ENCODE measurements at regions not wholly inside any gene's neighbourhood (a gene's known extent, or its start where the extent isn't known, plus 50 kb on each side); places are given as distances from the start of the nearest gene placed in this dataset.

- no peaks in the 10 kb centered on the region for H3K9me3 ChIP-seq (replicated peaks in 1 of 2; ENCODE audit: control insufficient read depth in 2 of 2, insufficient read depth in 1 of 2, low read depth in 1 of 2, low read length in 2 of 2)
- no peak overlapping the region for H3K14ac ChIP-seq (ENCODE audit: low read length)
- no peak overlapping the region for H2BK5ac ChIP-seq (ENCODE audit: low read length)
- H2BK15ac ChIP-seq (ENCODE audit: low read length): no peak overlapping the region
- H2BK120ac ChIP-seq (ENCODE audit: low read depth, low read length): no peak overlapping the region
- no peak overlapping the region for H3K4me2 ChIP-seq (ENCODE audit: insufficient read depth, low read length, poor library complexity, severe bottlenecking)
- H3K27me3 ChIP-seq (ENCODE audit: control insufficient read depth in 3 of 3, insufficient read depth in 3 of 3, low read depth in 1 of 3, low read length in 3 of 3): peaks cover 0 to 27% (median 0%) of the 10 kb centered on the region in 3 experiments
- H3K27ac ChIP-seq (replicated peaks; ENCODE audit: low read length): no peak overlapping the region
- H3K36me3 ChIP-seq (replicated peaks in 1 of 2; ENCODE audit: control insufficient read depth in 2 of 2, insufficient read depth in 2 of 2, low read length in 2 of 2): no peaks in the 10 kb centered on the region
- WGBS, 2 donors (ENCODE audit: extremely low coverage in 2 of 2, insufficient read length in 2 of 2, insufficient replicate concordance in 1 of 2): no CpG with 5 or more reads among the region's 4 CpGs
- DNase-seq (ENCODE audit: low spot score): no peak
- no peak overlapping the region for H3K23ac ChIP-seq (ENCODE audit: low read depth, low read length, poor library complexity)
- no peak overlapping the region for H3K9ac ChIP-seq (ENCODE audit: low read depth, low read length, poor library complexity)
- H4K8ac ChIP-seq (ENCODE audit: low read depth, low read length): no peak overlapping the region
- H2BK12ac ChIP-seq (ENCODE audit: low read length): no peak overlapping the region
- no peaks in the 10 kb centered on the region for H3K79me1 ChIP-seq (ENCODE audit: low read depth, low read length)
- H3K4me3 ChIP-seq (ENCODE audit: low read length in 2 of 2): no peak overlapping the region
- H2AK5ac ChIP-seq (ENCODE audit: low read depth, low read length): no peak overlapping the region
- H3K4me1 ChIP-seq (ENCODE audit: control insufficient read depth in 2 of 2, insufficient read depth in 1 of 2, low read depth in 1 of 2, low read length in 2 of 2): peaks cover 8 to 10% of the 10 kb centered on the region in 2 donors
- no peak overlapping the region for H4K91ac ChIP-seq (ENCODE audit: low read depth, low read length, poor library complexity)
- no peak overlapping the region for H2AFZ ChIP-seq (ENCODE audit: low read length)
- H3K4ac ChIP-seq (ENCODE audit: low read length): no peak overlapping the region
- H3K18ac ChIP-seq (ENCODE audit: low read length): no peak overlapping the region
Observed at GRCh38 chr5:173736374-173736773, 119.9 kb upstream of the BOD1 start.

DNA sequence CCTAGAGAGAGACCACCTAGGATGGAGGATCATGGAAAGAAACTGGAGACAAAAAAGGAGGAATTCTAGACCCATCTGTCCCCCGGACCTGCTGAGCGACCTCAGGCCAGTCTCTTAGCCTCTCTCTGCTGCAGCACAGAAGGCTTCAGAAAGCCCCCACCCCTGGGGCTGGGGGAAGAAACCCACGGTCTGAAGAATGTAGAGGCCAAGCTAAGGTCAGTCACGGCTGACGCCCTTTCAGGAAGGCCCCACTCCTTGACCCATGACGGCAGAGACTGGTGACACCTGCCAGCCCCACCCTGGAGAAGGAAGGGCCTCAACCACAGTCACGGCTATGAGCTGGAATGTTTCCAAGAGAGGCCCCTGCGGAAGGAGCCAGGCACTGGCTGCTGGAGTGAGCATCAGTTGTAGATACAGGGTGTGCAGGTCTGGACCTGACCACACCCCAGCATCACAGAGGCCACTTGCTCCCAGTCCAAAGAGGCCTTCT, 120.5 kb upstream of the BOD1 start:
- Histone ChIP-seq H2AFZ (ENCODE audit: low read length) (no peak overlapping the region), H3K4me3 (ENCODE audit: low read length in 2 of 2) (no peak overlapping the region), H3K27me3 (ENCODE audit: control insufficient read depth in 3 of 3, insufficient read depth in 3 of 3, low read depth in 1 of 3, low read length in 3 of 3) (peaks cover 0 to 27% (median 0%) of the 10 kb centered on the region in 3 experiments), H3K14ac (ENCODE audit: low read length) (no peak overlapping the region), H2BK12ac (ENCODE audit: low read length) (no peak overlapping the region), H3K9me3 (replicated peaks in 1 of 2; ENCODE audit: control insufficient read depth in 2 of 2, insufficient read depth in 1 of 2, low read depth in 1 of 2, low read length in 2 of 2) (no peaks in the 10 kb centered on the region), H3K4me2 (ENCODE audit: insufficient read depth, low read length, poor library complexity, severe bottlenecking) (no peak overlapping the region), H2BK120ac (ENCODE audit: low read depth, low read length) (no peak overlapping the region), H3K18ac (ENCODE audit: low read length) (no peak overlapping the region), H3K27ac (replicated peaks; ENCODE audit: low read length) (no peak overlapping the region), H3K4me1 (ENCODE audit: control insufficient read depth in 2 of 2, insufficient read depth in 1 of 2, low read depth in 1 of 2, low read length in 2 of 2) (peaks cover 8 to 10% of the 10 kb centered on the region in 2 donors), H4K91ac (ENCODE audit: low read depth, low read length, poor library complexity) (no peak overlapping the region), H3K23ac (ENCODE audit: low read depth, low read length, poor library complexity) (no peak overlapping the region), H2BK5ac (ENCODE audit: low read length) (no peak overlapping the region), H4K8ac (ENCODE audit: low read depth, low read length) (no peak overlapping the region), H3K4ac (ENCODE audit: low read length) (no peak overlapping the region), H3K79me1 (ENCODE audit: low read depth, low read length) (no peaks in the 10 kb centered on the region), H3K36me3 (replicated peaks in 1 of 2; ENCODE audit: control insufficient read depth in 2 of 2, insufficient read depth in 2 of 2, low read length in 2 of 2) (no peaks in the 10 kb centered on the region), H2BK15ac (ENCODE audit: low read length) (no peak overlapping the region), H3K9ac (ENCODE audit: low read depth, low read length, poor library complexity) (no peak overlapping the region), H2AK5ac (ENCODE audit: low read depth, low read length) (no peak overlapping the region)
- no peak for DNase-seq (ENCODE audit: low spot score)
- no CpG with 5 or more reads among the region's 8 CpGs for WGBS, 2 donors (ENCODE audit: extremely low coverage in 2 of 2, insufficient read length in 2 of 2, insufficient replicate concordance in 1 of 2)

- Histone ChIP-seq H3K4me3 (ENCODE audit: low read length in 2 of 2) (no peak overlapping the region), H3K9ac (ENCODE audit: low read depth, low read length, poor library complexity) (no peak overlapping the region), H2BK5ac (ENCODE audit: low read length) (no peak overlapping the region), H3K27ac (replicated peaks; ENCODE audit: low read length) (no peak overlapping the region), H3K23ac (ENCODE audit: low read depth, low read length, poor library complexity) (no peak overlapping the region), H2AFZ (ENCODE audit: low read length) (no peak overlapping the region), H2BK15ac (ENCODE audit: low read length) (no peak overlapping the region), H3K4ac (ENCODE audit: low read length) (no peak overlapping the region), H3K18ac (ENCODE audit: low read length) (no peak overlapping the region), H3K27me3 (ENCODE audit: control insufficient read depth in 3 of 3, insufficient read depth in 3 of 3, low read depth in 1 of 3, low read length in 3 of 3) (peaks cover 0 to 12% (median 0%) of the 10 kb centered on the region in 3 experiments), H3K14ac (ENCODE audit: low read length) (no peak overlapping the region), H2AK5ac (ENCODE audit: low read depth, low read length) (no peak overlapping the region), H3K36me3 (replicated peaks in 1 of 2; ENCODE audit: control insufficient read depth in 2 of 2, insufficient read depth in 2 of 2, low read length in 2 of 2) (no peaks in the 10 kb centered on the region), H3K4me2 (ENCODE audit: insufficient read depth, low read length, poor library complexity, severe bottlenecking) (no peak overlapping the region), H3K4me1 (ENCODE audit: control insufficient read depth in 2 of 2, insufficient read depth in 1 of 2, low read depth in 1 of 2, low read length in 2 of 2) (peaks cover 11 to 13% of the 10 kb centered on the region in 2 donors), H2BK12ac (ENCODE audit: low read length) (no peak overlapping the region), H4K91ac (ENCODE audit: low read depth, low read length, poor library complexity) (no peak overlapping the region), H3K9me3 (replicated peaks in 1 of 2; ENCODE audit: control insufficient read depth in 2 of 2, insufficient read depth in 1 of 2, low read depth in 1 of 2, low read length in 2 of 2) (no peaks in the 10 kb centered on the region), H4K8ac (ENCODE audit: low read depth, low read length) (no peak overlapping the region), H2BK120ac (ENCODE audit: low read depth, low read length) (no peak overlapping the region), H3K79me1 (ENCODE audit: low read depth, low read length) (no peaks in the 10 kb centered on the region)
- DNase-seq (ENCODE audit: low spot score): no peak
- no CpG with 5 or more reads among the region's 5 CpGs for WGBS, 2 donors (ENCODE audit: extremely low coverage in 2 of 2, insufficient read length in 2 of 2, insufficient replicate concordance in 1 of 2)
Observed at GRCh38 chr5:173739741-173740140, 123.3 kb upstream of the BOD1 start.

DNA sequence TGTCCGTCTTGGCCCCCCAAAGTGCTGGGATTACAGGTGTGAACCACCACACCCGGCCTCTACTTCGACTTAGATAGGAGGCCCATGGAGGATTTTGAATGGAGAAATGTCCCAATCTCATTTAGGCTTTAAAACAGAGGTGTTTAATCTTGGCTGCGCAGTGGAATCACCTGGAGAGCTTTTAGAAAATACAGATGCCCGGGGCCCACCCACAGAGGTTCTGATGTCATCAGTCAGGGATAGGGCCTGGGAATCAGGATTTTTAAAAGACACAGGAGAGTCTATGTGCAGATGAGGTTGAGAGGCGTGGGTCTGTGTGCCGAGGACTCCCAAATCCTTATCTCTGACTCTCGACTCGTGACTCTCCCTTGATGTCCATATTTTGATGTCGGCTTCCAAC, 124.0 kb upstream of the BOD1 start:
- Histone ChIP-seq H3K14ac (ENCODE audit: low read length) (no peak overlapping the region), H2AK5ac (ENCODE audit: low read depth, low read length) (no peak overlapping the region), H3K4me2 (ENCODE audit: insufficient read depth, low read length, poor library complexity, severe bottlenecking) (no peak overlapping the region), H3K23ac (ENCODE audit: low read depth, low read length, poor library complexity) (no peak overlapping the region), H3K4me3 (ENCODE audit: low read length in 2 of 2) (no peak overlapping the region), H2AFZ (ENCODE audit: low read length) (no peak overlapping the region), H3K79me1 (ENCODE audit: low read depth, low read length) (no peaks in the 10 kb centered on the region), H3K36me3 (replicated peaks in 1 of 2; ENCODE audit: control insufficient read depth in 2 of 2, insufficient read depth in 2 of 2, low read length in 2 of 2) (no peaks in the 10 kb centered on the region), H3K4ac (ENCODE audit: low read length) (no peak overlapping the region), H2BK120ac (ENCODE audit: low read depth, low read length) (no peak overlapping the region), H2BK15ac (ENCODE audit: low read length) (no peak overlapping the region), H2BK12ac (ENCODE audit: low read length) (no peak overlapping the region), H3K4me1 (ENCODE audit: control insufficient read depth in 2 of 2, insufficient read depth in 1 of 2, low read depth in 1 of 2, low read length in 2 of 2) (peaks cover 13 to 15% of the 10 kb centered on the region in 2 donors), H4K91ac (ENCODE audit: low read depth, low read length, poor library complexity) (no peak overlapping the region), H3K9me3 (replicated peaks in 1 of 2; ENCODE audit: control insufficient read depth in 2 of 2, insufficient read depth in 1 of 2, low read depth in 1 of 2, low read length in 2 of 2) (no peaks in the 10 kb centered on the region), H3K27me3 (ENCODE audit: control insufficient read depth in 3 of 3, insufficient read depth in 3 of 3, low read depth in 1 of 3, low read length in 3 of 3) (peaks cover 0 to 7% (median 0%) of the 10 kb centered on the region in 3 experiments), H3K9ac (ENCODE audit: low read depth, low read length, poor library complexity) (no peak overlapping the region), H2BK5ac (ENCODE audit: low read length) (no peak overlapping the region), H3K18ac (ENCODE audit: low read length) (no peak overlapping the region), H4K8ac (ENCODE audit: low read depth, low read length) (no peak overlapping the region), H3K27ac (replicated peaks; ENCODE audit: low read length) (no peak overlapping the region)
- no CpG with 5 or more reads among the region's 10 CpGs for WGBS, 2 donors (ENCODE audit: extremely low coverage in 2 of 2, insufficient read length in 2 of 2, insufficient replicate concordance in 1 of 2)
- no peak for DNase-seq (ENCODE audit: low spot score)
